ENCODE measurements at regions not wholly inside any gene's neighbourhood (a gene's known extent, or its start where the extent isn't known, plus 50 kb on each side); places are given as distances from the start of the nearest gene placed in this dataset.

GRCh38 chr10:33042565-33042964 lies 84.5 kb upstream of the ITGB1 start:
- Mint-ChIP-seq H3K27me3 (ENCODE audit: insufficient read depth, unreplicated experiment) (no peaks in the 10 kb centered on the region), H3K27ac (ENCODE audit: low read depth, unreplicated experiment) (no peak overlapping the region), H3K9me3 (ENCODE audit: unreplicated experiment) (no peaks in the 10 kb centered on the region), H3K4me1 (ENCODE audit: insufficient read depth, unreplicated experiment) (no peaks in the 10 kb centered on the region), H3K36me3 (ENCODE audit: insufficient read depth, unreplicated experiment) (no peaks in the 10 kb centered on the region), H3K4me3 (ENCODE audit: unreplicated experiment) (no peak overlapping the region)
- TF ChIP-seq CTCF (IDR thresholded peaks at IDR 0.05; ENCODE audit: unreplicated experiment) = no peak
- POLR2A ChIA-PET = no interaction called here
- intact Hi-C loops (cut with micrococcal nuclease) = no loop called here
- no TSS peak for BruUV-seq (replicated peaks)
- CTCF ChIA-PET = no interaction called here
- DNase-seq (ENCODE audit: unreplicated experiment) = no peak

- H3K27me3 Mint-ChIP-seq (ENCODE audit: insufficient read depth, unreplicated experiment) = no peaks in the 10 kb centered on the region
- ChIA-PET CTCF (interaction anchor here (0.7 kb wide), 1 partner anchor 27 kb away, joined by 3 read pairs; no protein-coding TSS in a partner anchor), POLR2A (no interaction called here)
- no peaks in the 10 kb centered on the region for H3K9me3 Mint-ChIP-seq (ENCODE audit: unreplicated experiment)
- BruUV-seq (replicated peaks) = no TSS peak
- no peaks in the 10 kb centered on the region for H3K36me3 Mint-ChIP-seq (ENCODE audit: insufficient read depth, unreplicated experiment)
- intact Hi-C loops (cut with micrococcal nuclease) = no loop called here
- H3K27ac Mint-ChIP-seq (ENCODE audit: low read depth, unreplicated experiment) = no peak overlapping the region
- DNase-seq (ENCODE audit: unreplicated experiment) = no peak
- H3K4me3 Mint-ChIP-seq (ENCODE audit: unreplicated experiment) = no peak overlapping the region
- no peak for TF ChIP-seq CTCF (IDR thresholded peaks at IDR 0.05; ENCODE audit: unreplicated experiment)
- no peaks in the 10 kb centered on the region for H3K4me1 Mint-ChIP-seq (ENCODE audit: insufficient read depth, unreplicated experiment)
These were observed 83.9 kb upstream of the ITGB1 start for GRCh38 chr10:33041783-33042437.

DNA sequence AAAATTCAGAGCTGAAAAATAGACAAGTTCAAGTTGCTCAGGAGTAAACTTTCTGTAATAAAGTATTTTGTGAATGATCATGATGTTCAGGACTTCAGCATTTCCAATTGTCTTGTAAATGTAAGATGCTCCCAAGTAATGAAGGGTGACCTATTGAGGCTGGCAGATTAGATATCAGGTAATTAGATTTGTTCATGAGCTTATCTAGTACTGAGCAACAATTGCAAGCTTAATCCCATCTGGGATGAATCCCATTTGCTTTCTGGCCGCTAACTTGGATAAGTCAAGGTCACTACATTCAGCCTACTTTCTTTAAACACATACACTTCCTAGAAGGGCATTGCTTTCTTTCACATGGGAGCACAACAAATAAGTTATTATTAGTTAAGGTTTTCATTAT lies 82.4 kb upstream of the ITGB1 start:
- DNase-seq (ENCODE audit: unreplicated experiment) = no peak
- Mint-ChIP-seq H3K9me3 (ENCODE audit: unreplicated experiment) (no peaks in the 10 kb centered on the region), H3K27ac (ENCODE audit: low read depth, unreplicated experiment) (no peak overlapping the region), H3K4me1 (ENCODE audit: insufficient read depth, unreplicated experiment) (no peaks in the 10 kb centered on the region), H3K36me3 (ENCODE audit: insufficient read depth, unreplicated experiment) (no peaks in the 10 kb centered on the region), H3K27me3 (ENCODE audit: insufficient read depth, unreplicated experiment) (no peaks in the 10 kb centered on the region), H3K4me3 (ENCODE audit: unreplicated experiment) (no peak overlapping the region)
- TF ChIP-seq CTCF (IDR thresholded peaks at IDR 0.05; ENCODE audit: unreplicated experiment) = no peak
- ChIA-PET CTCF (no interaction called here), POLR2A (no interaction called here)
- BruUV-seq (replicated peaks) = no TSS peak
- intact Hi-C loops (cut with micrococcal nuclease) = no loop called here

GRCh38 chr10:33039181-33039580 lies 81.2 kb upstream of the ITGB1 start:
- no TSS peak for BruUV-seq (replicated peaks)
- TF ChIP-seq CTCF (IDR thresholded peaks at IDR 0.05; ENCODE audit: unreplicated experiment) = no peak
- intact Hi-C loops (cut with micrococcal nuclease) = no loop called here
- no peak for DNase-seq (ENCODE audit: unreplicated experiment)
- H3K27ac Mint-ChIP-seq (ENCODE audit: low read depth, unreplicated experiment) = no peak overlapping the region
- H3K4me1 Mint-ChIP-seq (ENCODE audit: insufficient read depth, unreplicated experiment) = no peaks in the 10 kb centered on the region
- ChIA-PET CTCF (no interaction called here), POLR2A (interaction anchor here (0.6 kb wide), 1 partner anchor 8 kb away, joined by 3 read pairs; no protein-coding TSS in a partner anchor)
- no peaks in the 10 kb centered on the region for H3K36me3 Mint-ChIP-seq (ENCODE audit: insufficient read depth, unreplicated experiment)
- no peak overlapping the region for H3K4me3 Mint-ChIP-seq (ENCODE audit: unreplicated experiment)
- no peaks in the 10 kb centered on the region for H3K27me3 Mint-ChIP-seq (ENCODE audit: insufficient read depth, unreplicated experiment)
- no peaks in the 10 kb centered on the region for H3K9me3 Mint-ChIP-seq (ENCODE audit: unreplicated experiment)

Measured in MCF 10A (cell line).